ENCODE measurements at regions not wholly inside any gene's neighbourhood (a gene's known extent, or its start where the extent isn't known, plus 50 kb on each side); places are given as distances from the start of the nearest gene placed in this dataset.

DNA sequence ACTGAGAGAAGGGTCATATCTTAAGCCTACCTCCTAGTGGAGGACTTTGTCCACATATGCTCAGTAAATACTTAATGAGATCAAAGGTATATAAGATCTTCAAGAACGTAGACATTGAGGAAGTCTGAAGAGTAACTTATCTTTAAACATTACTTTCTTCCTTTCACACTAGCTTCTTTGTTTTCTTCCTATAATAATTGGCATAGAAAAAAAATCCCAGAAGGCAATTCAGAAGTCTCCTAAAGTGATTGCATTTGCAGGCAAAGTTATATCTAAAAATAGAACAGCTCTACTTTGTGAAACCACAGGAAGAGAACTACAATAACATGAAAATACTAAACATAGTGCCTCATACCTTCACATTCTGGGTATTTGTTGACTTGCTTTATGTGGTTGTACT, 150.4 kb downstream of the PPP1R3A start:
- TF ChIP-seq CTCF (IDR thresholded peaks at IDR 0.05), result no peak
- no peak for TF ChIP-seq EP300 (IDR thresholded peaks at IDR 0.05)
- no peak for TF ChIP-seq POLR2A (IDR thresholded peaks at IDR 0.05)
- no peak for TF ChIP-seq POLR2AphosphoS5 (IDR thresholded peaks at IDR 0.05)
